ENCODE measurements at regions not wholly inside any gene's neighbourhood (a gene's known extent, or its start where the extent isn't known, plus 50 kb on each side); places are given as distances from the start of the nearest gene placed in this dataset.

GRCh38 chr6:77362055-77362454 lies 101.2 kb downstream of the HTR1B start:
- BruUV-seq (replicated peaks): no TSS peak
- no peak for ATAC-seq

More at GRCh38 chr6:77362055-77362454, 101.2 kb downstream of the HTR1B start:
- Histone ChIP-seq H3K9ac (ENCODE audit: insufficient read depth, low read depth, low read length) (no peak overlapping the region), H3K27ac (ENCODE audit: extremely low read length, insufficient read depth, low read length) (no peak overlapping the region), H3K27me3 (ENCODE audit: control insufficient read depth in 1 of 2, insufficient read depth in 2 of 2, low read length in 2 of 2) (no peaks in the 10 kb centered on the region), H4K20me1 (ENCODE audit: insufficient read depth, low read length) (no peaks in the 10 kb centered on the region), H2AFZ (ENCODE audit: low read length) (no peak overlapping the region), H3K36me3 (replicated peaks in 1 of 2; ENCODE audit: control insufficient read depth in 1 of 2, insufficient read depth in 2 of 2, low read length in 2 of 2) (no peaks in the 10 kb centered on the region), H3K4me1 (ENCODE audit: insufficient read depth, low read length) (no peaks in the 10 kb centered on the region), H3K4me3 (replicated peaks in 1 of 3; ENCODE audit: insufficient read depth in 1 of 3, low read depth in 2 of 3, low read length in 3 of 3) (no peak overlapping the region), H3K9me3 (ENCODE audit: low read length) (peaks cover 16% of the 10 kb centered on the region), H3K4me2 (ENCODE audit: low read depth, low read length) (no peak overlapping the region), H3K79me2 (ENCODE audit: insufficient read depth, low read length) (no peaks in the 10 kb centered on the region)
- DNase-seq (ENCODE audit: low spot score) (no peak), FAIRE-seq (no peak)
- TF ChIP-seq SIN3A (IDR thresholded peaks at IDR 0.05; ENCODE audit: borderline replicate concordance, low read depth, low read length) (no peak), NR2F1 (CRISPR knock-in tag; IDR thresholded peaks at IDR 0.05) (no peak), ZSCAN22 (CRISPR knock-in tag; IDR thresholded peaks at IDR 0.05) (no peak), ZMAT3 (CRISPR knock-in tag; conservative IDR thresholded peaks at IDR 0.05) (no peak), SAFB2 (CRISPR knock-in tag; IDR thresholded peaks at IDR 0.05; ENCODE audit: borderline replicate concordance, low read depth) (no peak), ZBTB8A (CRISPR knock-in tag; IDR thresholded peaks at IDR 0.05; ENCODE audit: borderline replicate concordance, low read depth) (no peak), STAT6 (CRISPR knock-in tag; IDR thresholded peaks at IDR 0.05; ENCODE audit: borderline replicate concordance) (no peak), FOXM1 (CRISPR knock-in tag; IDR thresholded peaks at IDR 0.05) (no peak), NFE2 (CRISPR knock-in tag; IDR thresholded peaks at IDR 0.05) (no peak)
- TF ChIP-seq, protein P1, sequence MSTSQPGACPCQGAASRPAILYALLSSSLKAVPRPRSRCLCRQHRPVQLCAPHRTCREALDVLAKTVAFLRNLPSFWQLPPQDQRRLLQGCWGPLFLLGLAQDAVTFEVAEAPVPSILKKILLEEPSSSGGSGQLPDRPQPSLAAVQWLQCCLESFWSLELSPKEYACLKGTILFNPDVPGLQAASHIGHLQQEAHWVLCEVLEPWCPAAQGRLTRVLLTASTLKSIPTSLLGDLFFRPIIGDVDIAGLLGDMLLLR (CRISPR knock-in tag; IDR thresholded peaks at IDR 0.05): no peak
- TF ChIP-seq, protein P2, sequence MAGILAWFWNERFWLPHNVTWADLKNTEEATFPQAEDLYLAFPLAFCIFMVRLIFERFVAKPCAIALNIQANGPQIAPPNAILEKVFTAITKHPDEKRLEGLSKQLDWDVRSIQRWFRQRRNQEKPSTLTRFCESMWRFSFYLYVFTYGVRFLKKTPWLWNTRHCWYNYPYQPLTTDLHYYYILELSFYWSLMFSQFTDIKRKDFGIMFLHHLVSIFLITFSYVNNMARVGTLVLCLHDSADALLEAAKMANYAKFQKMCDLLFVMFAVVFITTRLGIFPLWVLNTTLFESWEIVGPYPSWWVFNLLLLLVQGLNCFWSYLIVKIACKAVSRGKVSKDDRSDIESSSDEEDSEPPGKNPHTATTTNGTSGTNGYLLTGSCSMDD (CRISPR knock-in tag; IDR thresholded peaks at IDR 0.05): no peak
- TF ChIP-seq, protein P3, sequence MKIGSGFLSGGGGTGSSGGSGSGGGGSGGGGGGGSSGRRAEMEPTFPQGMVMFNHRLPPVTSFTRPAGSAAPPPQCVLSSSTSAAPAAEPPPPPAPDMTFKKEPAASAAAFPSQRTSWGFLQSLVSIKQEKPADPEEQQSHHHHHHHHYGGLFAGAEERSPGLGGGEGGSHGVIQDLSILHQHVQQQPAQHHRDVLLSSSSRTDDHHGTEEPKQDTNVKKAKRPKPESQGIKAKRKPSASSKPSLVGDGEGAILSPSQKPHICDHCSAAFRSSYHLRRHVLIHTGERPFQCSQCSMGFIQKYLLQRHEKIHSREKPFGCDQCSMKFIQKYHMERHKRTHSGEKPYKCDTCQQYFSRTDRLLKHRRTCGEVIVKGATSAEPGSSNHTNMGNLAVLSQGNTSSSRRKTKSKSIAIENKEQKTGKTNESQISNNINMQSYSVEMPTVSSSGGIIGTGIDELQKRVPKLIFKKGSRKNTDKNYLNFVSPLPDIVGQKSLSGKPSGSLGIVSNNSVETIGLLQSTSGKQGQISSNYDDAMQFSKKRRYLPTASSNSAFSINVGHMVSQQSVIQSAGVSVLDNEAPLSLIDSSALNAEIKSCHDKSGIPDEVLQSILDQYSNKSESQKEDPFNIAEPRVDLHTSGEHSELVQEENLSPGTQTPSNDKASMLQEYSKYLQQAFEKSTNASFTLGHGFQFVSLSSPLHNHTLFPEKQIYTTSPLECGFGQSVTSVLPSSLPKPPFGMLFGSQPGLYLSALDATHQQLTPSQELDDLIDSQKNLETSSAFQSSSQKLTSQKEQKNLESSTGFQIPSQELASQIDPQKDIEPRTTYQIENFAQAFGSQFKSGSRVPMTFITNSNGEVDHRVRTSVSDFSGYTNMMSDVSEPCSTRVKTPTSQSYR (CRISPR knock-in tag; IDR thresholded peaks at IDR 0.05; ENCODE audit: borderline replicate concordance): no peak
- 39% methylated on average over 2 of the region's 2 CpGs for WGBS (ENCODE audit: low lambda C conversion rate)
- ChIA-PET CTCF (ENCODE audit: low intra/inter-chr PET ratio, low total read pairs) (no interaction called here), POLR2A (no interaction called here)
- intact Hi-C loops (cut with micrococcal nuclease; ENCODE audit: unreplicated experiment): no loop called here
- in situ Hi-C loops (cut with HindIII; ENCODE audit: extremely low pct_ligation_motif_present, low pct_unique_long_range_greater_than_20kb): no loop called here

Data from HepG2 (cell line).